ENCODE measurements at regions not wholly inside any gene's neighbourhood (a gene's known extent, or its start where the extent isn't known, plus 50 kb on each side); places are given as distances from the start of the nearest gene placed in this dataset.

DNA sequence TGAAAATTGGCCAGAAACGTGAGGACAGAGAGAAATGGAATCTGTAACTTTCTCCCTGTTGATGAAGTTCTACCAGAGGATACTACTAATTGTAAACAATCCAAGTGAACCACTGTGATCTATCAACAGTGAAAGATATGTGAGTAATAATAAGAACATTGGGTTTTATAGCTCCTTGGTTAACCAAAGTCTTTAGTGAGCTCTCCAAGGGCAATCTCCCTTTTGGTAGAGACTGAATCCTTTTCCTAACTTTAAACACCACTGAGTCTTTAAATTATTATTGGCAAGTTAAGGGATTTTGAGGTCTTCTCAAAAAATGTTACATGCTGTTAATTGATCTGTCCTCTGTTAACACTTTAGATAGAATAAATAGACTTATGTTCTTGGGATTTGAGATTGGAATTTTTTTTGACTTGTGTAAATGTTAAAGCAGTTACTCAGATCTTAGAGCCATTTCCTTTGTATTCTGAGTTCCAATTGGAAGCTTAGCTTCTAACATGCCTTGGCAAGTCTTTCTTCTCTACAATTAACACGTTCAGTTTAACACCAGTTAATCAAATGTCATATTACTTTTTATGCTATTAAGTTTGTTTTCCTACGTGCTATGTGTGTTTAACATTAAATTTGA lies 338.2 kb upstream of the DDHD1 start (continued):
- no peak for TF ChIP-seq CHD7 (IDR thresholded peaks at IDR 0.05; ENCODE audit: insufficient replicate concordance, low read length)
- no peak for TF ChIP-seq BCL11A (IDR thresholded peaks at IDR 0.05; ENCODE audit: low read depth in 2 of 2, low read length in 2 of 2)
- no peak for TF ChIP-seq SIRT6 (IDR thresholded peaks at IDR 0.05; ENCODE audit: low read length)
- TF ChIP-seq, protein P1, sequence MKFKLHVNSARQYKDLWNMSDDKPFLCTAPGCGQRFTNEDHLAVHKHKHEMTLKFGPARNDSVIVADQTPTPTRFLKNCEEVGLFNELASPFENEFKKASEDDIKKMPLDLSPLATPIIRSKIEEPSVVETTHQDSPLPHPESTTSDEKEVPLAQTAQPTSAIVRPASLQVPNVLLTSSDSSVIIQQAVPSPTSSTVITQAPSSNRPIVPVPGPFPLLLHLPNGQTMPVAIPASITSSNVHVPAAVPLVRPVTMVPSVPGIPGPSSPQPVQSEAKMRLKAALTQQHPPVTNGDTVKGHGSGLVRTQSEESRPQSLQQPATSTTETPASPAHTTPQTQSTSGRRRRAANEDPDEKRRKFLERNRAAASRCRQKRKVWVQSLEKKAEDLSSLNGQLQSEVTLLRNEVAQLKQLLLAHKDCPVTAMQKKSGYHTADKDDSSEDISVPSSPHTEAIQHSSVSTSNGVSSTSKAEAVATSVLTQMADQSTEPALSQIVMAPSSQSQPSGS (IDR thresholded peaks at IDR 0.05; ENCODE audit: low read length), result no peak
- TF ChIP-seq SAP30 (IDR thresholded peaks at IDR 0.05; ENCODE audit: insufficient read depth, insufficient replicate concordance, low read length), result no peak
- TF ChIP-seq BACH1 (IDR thresholded peaks at IDR 0.05; ENCODE audit: low read length), result no peak
- no peak for TF ChIP-seq CHD2 (IDR thresholded peaks at IDR 0.05; ENCODE audit: low read length)
- no peak for TF ChIP-seq SP4 (IDR thresholded peaks at IDR 0.05; ENCODE audit: low read length)
- no peak for TF ChIP-seq SP1 (IDR thresholded peaks at IDR 0.05; ENCODE audit: low read depth, low read length)
- no peak for TF ChIP-seq YY1 (IDR thresholded peaks at IDR 0.05; ENCODE audit: low read depth, low read length)
- TF ChIP-seq RBBP5 (IDR thresholded peaks at IDR 0.05; ENCODE audit: borderline replicate concordance, low read depth, low read length), result no peak

All from H1 (cell line).